GM23338 (cell line): ENCODE measurements at regions not wholly inside any gene's neighbourhood (a gene's known extent, or its start where the extent isn't known, plus 50 kb on each side); places are given as distances from the start of the nearest gene placed in this dataset.

Experiments used
- ATAC-seq: fragments of 200-7000 bp; cut with Tn5 transposase; 3 replicates; pipeline ENCODE4 v1.9.1; 2020
- DNase-seq: peaks from one replicate; pipeline ENCODE4 v3.0.0-alpha.2; 2015; ENCODE audit warnings: low spot score
- H2AFZ ChIP-seq: fragments of 200-600 bp; sonication (generic); 2 replicates; pipeline ENCODE4 v1.8.0; 2016; ENCODE audit warnings: antibody characterized with exemption, mild to moderate bottlenecking, moderate library complexity
- H3F3A ChIP-seq: fragments of 200-600 bp; sonication (generic); replicated peaks from 2 replicates; pipeline ENCODE4 v1.8.0; 2017; ENCODE audit warnings: antibody characterized with exemption, mixed run types, low read depth
- H3K27ac ChIP-seq: fragments of 200-600 bp; sonication (generic); 2 replicates; pipeline ENCODE4 v1.6.1; 2016; ENCODE audit warnings: low read depth
- H3K27me3 ChIP-seq: fragments of 200-600 bp; sonication (generic); 2 replicates; pipeline ENCODE4 v1.8.0; 2016; ENCODE audit warnings: mild to moderate bottlenecking, mixed run types, moderate library complexity; ENCODE audit not compliant: insufficient read depth
- H3K36me3 ChIP-seq: fragments of 200-600 bp; sonication (generic); 2 replicates; pipeline ENCODE4 v1.8.0; 2016; ENCODE audit warnings: mild to moderate bottlenecking; ENCODE audit not compliant: insufficient read depth
- H3K4me1 ChIP-seq: fragments of 200-600 bp; sonication (generic); 2 replicates; pipeline ENCODE4 v1.8.0; 2016; ENCODE audit warnings: mild to moderate bottlenecking, moderate library complexity; ENCODE audit not compliant: insufficient read depth
- H3K4me2 ChIP-seq: fragments of 200-600 bp; sonication (generic); 2 replicates; pipeline ENCODE4 v1.7.1; 2017; ENCODE audit warnings: mixed run types
- H3K4me3 ChIP-seq: fragments of 200-600 bp; sonication (generic); 2 replicates; pipeline ENCODE4 v1.6.1; 2016; ENCODE audit warnings: mixed run types
- H3K79me2 ChIP-seq: fragments of 200-600 bp; sonication (generic); replicated peaks from 2 replicates; pipeline ENCODE4 v1.8.0; 2017; ENCODE audit warnings: mild to moderate bottlenecking; ENCODE audit not compliant: insufficient read depth
- H3K9me2 ChIP-seq: fragments of 200-600 bp; sonication (generic); 2 replicates; pipeline ENCODE4 v1.8.0; 2017; ENCODE audit not compliant: insufficient read depth
- H4K20me1 ChIP-seq: fragments of 200-600 bp; sonication (generic); replicated peaks from 2 replicates; pipeline ENCODE4 v1.8.0; 2017; ENCODE audit warnings: mild to moderate bottlenecking; ENCODE audit not compliant: insufficient read depth
- H3K27ac Mint-ChIP-seq: 2 replicates; pipeline ENCODE4 v1.8.0; 2020; ENCODE audit warnings: inconsistent platforms, mild to moderate bottlenecking, moderate library complexity, mixed read lengths
- H3K27me3 Mint-ChIP-seq: 3 replicates; pipeline ENCODE4 v1.8.0; 2022; ENCODE audit warnings: low read depth, mild to moderate bottlenecking, moderate library complexity, mixed read lengths, inconsistent platforms; ENCODE audit not compliant: insufficient read depth, poor library complexity
- H3K36me3 Mint-ChIP-seq: 3 replicates; pipeline ENCODE4 v1.8.0; 2021; ENCODE audit warnings: low read depth, mild to moderate bottlenecking, inconsistent platforms, moderate library complexity, mixed read lengths
- H3K4me1 Mint-ChIP-seq: 3 replicates; pipeline ENCODE4 v1.8.0; 2020; ENCODE audit warnings: mild to moderate bottlenecking, inconsistent platforms, mixed read lengths
- H3K4me3 Mint-ChIP-seq: 3 replicates; pipeline ENCODE4 v1.8.0; 2021; ENCODE audit warnings: moderate library complexity, mild to moderate bottlenecking, inconsistent platforms, mixed read lengths
- H3K9me3 Mint-ChIP-seq: 3 replicates; pipeline ENCODE4 v1.8.0; 2020; ENCODE audit warnings: moderate library complexity, mild to moderate bottlenecking, inconsistent platforms, mixed read lengths
- CREB1 ChIP-seq: fragments of 250-450 bp; sonication (Bioruptor Pico); IDR thresholded peaks from 2 replicates; pipeline ENCODE4 v1.5.0; 2020; ENCODE audit warnings: low read depth, mild to moderate bottlenecking, moderate library complexity
- CTCF ChIP-seq, 2 experiments: fragments of 200-600 bp in 1 of 2; sonication (generic) in 1 of 2; conservative IDR thresholded peaks; 2 replicates each; pipeline versions ENCODE4 v1.5.1 to v1.6.1; 2016 to 2017; ENCODE audit warnings: antibody characterized with exemption in 2 of 2, low read depth in 2 of 2, mild to moderate bottlenecking in 2 of 2, moderate library complexity in 1 of 2
- EZH2 ChIP-seq: fragments of 200-600 bp; sonication (generic); IDR thresholded peaks from one replicate; pipeline ENCODE4 v1.8.0; 2017; ENCODE audit warnings: antibody characterized with exemption, mild to moderate bottlenecking, low read depth; ENCODE audit not compliant: unreplicated experiment
- EZH2phosphoT487 ChIP-seq: fragments of 200-600 bp; sonication (generic); IDR thresholded peaks from one replicate; pipeline ENCODE4 v1.8.1; 2018; ENCODE audit warnings: antibody characterized with exemption; ENCODE audit not compliant: unreplicated experiment
- JUNB ChIP-seq: IDR thresholded peaks from one replicate; pipeline ENCODE4 v1.6.1; 2016; ENCODE audit warnings: antibody characterized with exemption; ENCODE audit not compliant: unreplicated experiment
- NANOG ChIP-seq: IDR thresholded peaks from 2 replicates; pipeline ENCODE4 v1.6.1; 2016; ENCODE audit warnings: antibody characterized with exemption, borderline replicate concordance
- POLR2AphosphoS5 ChIP-seq: IDR thresholded peaks from 2 replicates; pipeline ENCODE4 v1.6.1; 2016; ENCODE audit warnings: antibody characterized with exemption, low read depth
- STAT1 ChIP-seq: IDR thresholded peaks from one replicate; pipeline ENCODE4 v1.6.1; 2016; ENCODE audit warnings: antibody characterized with exemption; ENCODE audit not compliant: unreplicated experiment
- ZNF114 ChIP-seq: fragments of 250-450 bp; sonication (Bioruptor Pico); IDR thresholded peaks from 2 replicates; pipeline ENCODE4 v1.5.0; 2020; ENCODE audit warnings: mild to moderate bottlenecking, moderate library complexity
- ZNF331 ChIP-seq: fragments of 250-450 bp; sonication (Bioruptor Pico); IDR thresholded peaks from 2 replicates; pipeline ENCODE4 v1.5.0; 2020; ENCODE audit warnings: low read depth, mild to moderate bottlenecking, moderate library complexity
- TF ChIP-seq, protein P1 (sequence below): IDR thresholded peaks from 2 replicates; pipeline ENCODE4 v1.6.1; 2016; ENCODE audit warnings: antibody characterized with exemption
- TF ChIP-seq, protein P2 (sequence below): IDR thresholded peaks from one replicate; pipeline ENCODE4 v1.6.1; 2018; ENCODE audit warnings: antibody characterized with exemption; ENCODE audit not compliant: unreplicated experiment
- TF ChIP-seq, protein P3 (sequence below): fragments of 250-450 bp; sonication (Bioruptor Pico); IDR thresholded peaks from 2 replicates; pipeline ENCODE4 v1.5.0; 2020; ENCODE audit warnings: mild to moderate bottlenecking, moderate library complexity

GRCh38 chr6:55664591-55665587, 85.9 kb upstream of the HMGCLL1 start:
- H3K27ac ChIP-seq, result no peak overlapping the region
- no peaks in the 10 kb centered on the region for H3F3A ChIP-seq
- Mint-ChIP-seq H3K36me3 (peaks cover 19% of the 10 kb centered on the region; the same call in 2 of the 3 replicates), H3K27me3 (peaks cover 4% of the 10 kb centered on the region), H3K9me3 (peaks cover 23% of the 10 kb centered on the region), H3K4me1 (0 out of 3 replicates have a peak, but pooled peaks cover 2% of the 10 kb centered on the region), H3K4me3 (no peak overlapping the region), H3K27ac (no peak overlapping the region)
- no peak for TF ChIP-seq CREB1 (CRISPR knock-in tag)
- no peak for TF ChIP-seq EZH2phosphoT487
- TF ChIP-seq POLR2AphosphoS5, result no peak
- no peak for TF ChIP-seq EZH2
- TF ChIP-seq ZNF331, result no peak
- TF ChIP-seq JUNB, result no peak
- TF ChIP-seq NANOG, result no peak
- TF ChIP-seq STAT1, result no peak
- TF ChIP-seq ZNF114, result no peak
- TF ChIP-seq, protein P1, sequence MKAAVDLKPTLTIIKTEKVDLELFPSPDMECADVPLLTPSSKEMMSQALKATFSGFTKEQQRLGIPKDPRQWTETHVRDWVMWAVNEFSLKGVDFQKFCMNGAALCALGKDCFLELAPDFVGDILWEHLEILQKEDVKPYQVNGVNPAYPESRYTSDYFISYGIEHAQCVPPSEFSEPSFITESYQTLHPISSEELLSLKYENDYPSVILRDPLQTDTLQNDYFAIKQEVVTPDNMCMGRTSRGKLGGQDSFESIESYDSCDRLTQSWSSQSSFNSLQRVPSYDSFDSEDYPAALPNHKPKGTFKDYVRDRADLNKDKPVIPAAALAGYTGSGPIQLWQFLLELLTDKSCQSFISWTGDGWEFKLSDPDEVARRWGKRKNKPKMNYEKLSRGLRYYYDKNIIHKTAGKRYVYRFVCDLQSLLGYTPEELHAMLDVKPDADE, result no peak
- TF ChIP-seq, protein P2, sequence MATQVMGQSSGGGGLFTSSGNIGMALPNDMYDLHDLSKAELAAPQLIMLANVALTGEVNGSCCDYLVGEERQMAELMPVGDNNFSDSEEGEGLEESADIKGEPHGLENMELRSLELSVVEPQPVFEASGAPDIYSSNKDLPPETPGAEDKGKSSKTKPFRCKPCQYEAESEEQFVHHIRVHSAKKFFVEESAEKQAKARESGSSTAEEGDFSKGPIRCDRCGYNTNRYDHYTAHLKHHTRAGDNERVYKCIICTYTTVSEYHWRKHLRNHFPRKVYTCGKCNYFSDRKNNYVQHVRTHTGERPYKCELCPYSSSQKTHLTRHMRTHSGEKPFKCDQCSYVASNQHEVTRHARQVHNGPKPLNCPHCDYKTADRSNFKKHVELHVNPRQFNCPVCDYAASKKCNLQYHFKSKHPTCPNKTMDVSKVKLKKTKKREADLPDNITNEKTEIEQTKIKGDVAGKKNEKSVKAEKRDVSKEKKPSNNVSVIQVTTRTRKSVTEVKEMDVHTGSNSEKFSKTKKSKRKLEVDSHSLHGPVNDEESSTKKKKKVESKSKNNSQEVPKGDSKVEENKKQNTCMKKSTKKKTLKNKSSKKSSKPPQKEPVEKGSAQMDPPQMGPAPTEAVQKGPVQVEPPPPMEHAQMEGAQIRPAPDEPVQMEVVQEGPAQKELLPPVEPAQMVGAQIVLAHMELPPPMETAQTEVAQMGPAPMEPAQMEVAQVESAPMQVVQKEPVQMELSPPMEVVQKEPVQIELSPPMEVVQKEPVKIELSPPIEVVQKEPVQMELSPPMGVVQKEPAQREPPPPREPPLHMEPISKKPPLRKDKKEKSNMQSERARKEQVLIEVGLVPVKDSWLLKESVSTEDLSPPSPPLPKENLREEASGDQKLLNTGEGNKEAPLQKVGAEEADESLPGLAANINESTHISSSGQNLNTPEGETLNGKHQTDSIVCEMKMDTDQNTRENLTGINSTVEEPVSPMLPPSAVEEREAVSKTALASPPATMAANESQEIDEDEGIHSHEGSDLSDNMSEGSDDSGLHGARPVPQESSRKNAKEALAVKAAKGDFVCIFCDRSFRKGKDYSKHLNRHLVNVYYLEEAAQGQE, result no peak
- TF ChIP-seq, protein P3, sequence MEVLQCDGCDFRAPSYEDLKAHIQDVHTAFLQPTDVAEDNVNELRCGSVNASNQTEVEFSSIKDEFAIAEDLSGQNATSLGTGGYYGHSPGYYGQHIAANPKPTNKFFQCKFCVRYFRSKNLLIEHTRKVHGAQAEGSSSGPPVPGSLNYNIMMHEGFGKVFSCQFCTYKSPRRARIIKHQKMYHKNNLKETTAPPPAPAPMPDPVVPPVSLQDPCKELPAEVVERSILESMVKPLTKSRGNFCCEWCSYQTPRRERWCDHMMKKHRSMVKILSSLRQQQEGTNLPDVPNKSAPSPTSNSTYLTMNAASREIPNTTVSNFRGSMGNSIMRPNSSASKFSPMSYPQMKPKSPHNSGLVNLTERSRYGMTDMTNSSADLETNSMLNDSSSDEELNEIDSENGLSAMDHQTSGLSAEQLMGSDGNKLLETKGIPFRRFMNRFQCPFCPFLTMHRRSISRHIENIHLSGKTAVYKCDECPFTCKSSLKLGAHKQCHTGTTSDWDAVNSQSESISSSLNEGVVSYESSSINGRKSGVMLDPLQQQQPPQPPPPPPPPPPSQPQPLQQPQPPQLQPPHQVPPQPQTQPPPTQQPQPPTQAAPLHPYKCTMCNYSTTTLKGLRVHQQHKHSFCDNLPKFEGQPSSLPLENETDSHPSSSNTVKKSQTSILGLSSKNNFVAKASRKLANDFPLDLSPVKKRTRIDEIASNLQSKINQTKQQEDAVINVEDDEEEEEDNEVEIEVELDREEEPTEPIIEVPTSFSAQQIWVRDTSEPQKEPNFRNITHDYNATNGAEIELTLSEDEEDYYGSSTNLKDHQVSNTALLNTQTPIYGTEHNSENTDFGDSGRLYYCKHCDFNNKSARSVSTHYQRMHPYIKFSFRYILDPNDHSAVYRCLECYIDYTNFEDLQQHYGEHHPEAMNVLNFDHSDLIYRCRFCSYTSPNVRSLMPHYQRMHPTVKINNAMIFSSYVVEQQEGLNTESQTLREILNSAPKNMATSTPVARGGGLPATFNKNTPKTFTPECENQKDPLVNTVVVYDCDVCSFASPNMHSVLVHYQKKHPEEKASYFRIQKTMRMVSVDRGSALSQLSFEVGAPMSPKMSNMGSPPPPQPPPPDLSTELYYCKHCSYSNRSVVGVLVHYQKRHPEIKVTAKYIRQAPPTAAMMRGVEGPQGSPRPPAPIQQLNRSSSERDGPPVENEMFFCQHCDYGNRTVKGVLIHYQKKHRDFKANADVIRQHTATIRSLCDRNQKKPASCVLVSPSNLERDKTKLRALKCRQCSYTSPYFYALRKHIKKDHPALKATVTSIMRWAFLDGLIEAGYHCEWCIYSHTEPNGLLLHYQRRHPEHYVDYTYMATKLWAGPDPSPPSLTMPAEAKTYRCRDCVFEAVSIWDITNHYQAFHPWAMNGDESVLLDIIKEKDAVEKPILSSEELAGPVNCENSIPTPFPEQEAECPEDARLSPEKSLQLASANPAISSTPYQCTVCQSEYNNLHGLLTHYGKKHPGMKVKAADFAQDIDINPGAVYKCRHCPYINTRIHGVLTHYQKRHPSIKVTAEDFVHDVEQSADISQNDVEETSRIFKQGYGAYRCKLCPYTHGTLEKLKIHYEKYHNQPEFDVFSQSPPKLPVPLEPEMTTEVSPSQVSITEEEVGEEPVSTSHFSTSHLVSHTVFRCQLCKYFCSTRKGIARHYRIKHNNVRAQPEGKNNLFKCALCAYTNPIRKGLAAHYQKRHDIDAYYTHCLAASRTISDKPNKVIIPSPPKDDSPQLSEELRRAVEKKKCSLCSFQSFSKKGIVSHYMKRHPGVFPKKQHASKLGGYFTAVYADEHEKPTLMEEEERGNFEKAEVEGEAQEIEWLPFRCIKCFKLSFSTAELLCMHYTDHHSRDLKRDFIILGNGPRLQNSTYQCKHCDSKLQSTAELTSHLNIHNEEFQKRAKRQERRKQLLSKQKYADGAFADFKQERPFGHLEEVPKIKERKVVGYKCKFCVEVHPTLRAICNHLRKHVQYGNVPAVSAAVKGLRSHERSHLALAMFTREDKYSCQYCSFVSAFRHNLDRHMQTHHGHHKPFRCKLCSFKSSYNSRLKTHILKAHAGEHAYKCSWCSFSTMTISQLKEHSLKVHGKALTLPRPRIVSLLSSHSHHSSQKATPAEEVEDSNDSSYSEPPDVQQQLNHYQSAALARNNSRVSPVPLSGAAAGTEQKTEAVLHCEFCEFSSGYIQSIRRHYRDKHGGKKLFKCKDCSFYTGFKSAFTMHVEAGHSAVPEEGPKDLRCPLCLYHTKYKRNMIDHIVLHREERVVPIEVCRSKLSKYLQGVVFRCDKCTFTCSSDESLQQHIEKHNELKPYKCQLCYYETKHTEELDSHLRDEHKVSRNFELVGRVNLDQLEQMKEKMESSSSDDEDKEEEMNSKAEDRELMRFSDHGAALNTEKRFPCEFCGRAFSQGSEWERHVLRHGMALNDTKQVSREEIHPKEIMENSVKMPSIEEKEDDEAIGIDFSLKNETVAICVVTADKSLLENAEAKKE (CRISPR knock-in tag), result no peak
- no peak for TF ChIP-seq CTCF (conservative IDR thresholded peaks at IDR 0.05; ENCODE audit: low read depth in 2 of 2)
- ATAC-seq (no peak), DNase-seq (no peak)
- no peak overlapping the region for H2AFZ ChIP-seq
- no peaks in the 10 kb centered on the region for H4K20me1 ChIP-seq
- H3K4me3 ChIP-seq, result no peak overlapping the region
- H3K4me2 ChIP-seq, result no peak overlapping the region
- no peaks in the 10 kb centered on the region for H3K27me3 ChIP-seq
- H3K79me2 ChIP-seq, result no peaks in the 10 kb centered on the region
- no peaks in the 10 kb centered on the region for H3K4me1 ChIP-seq
- no peaks in the 10 kb centered on the region for H3K36me3 ChIP-seq
- no peaks in the 10 kb centered on the region for H3K9me2 ChIP-seq
